ENCODE measurements at regions not wholly inside any gene's neighbourhood (a gene's known extent, or its start where the extent isn't known, plus 50 kb on each side); places are given as distances from the start of the nearest gene placed in this dataset.

GRCh38 chr1:68746378-68746777 is 249.5 kb upstream of the DEPDC1 start:
- intact Hi-C loops (cut with DNase I), result loop anchor here in 1 of 10 donors (5.0 kb wide), 1 partner anchor 211 kb away; no protein-coding TSS in a partner anchor
- Histone ChIP-seq H3K4me3 (no peak overlapping the region), H3K27me3 (no peaks in the 10 kb centered on the region), H3K9me3 (peaks cover 0 to 2% (median 0%) of the 10 kb centered on the region in 12 donors), H3K36me3 (no peaks in the 10 kb centered on the region), H3K27ac (no peak overlapping the region), H3K4me1 (peaks cover 0 to 6% (median 0%) of the 10 kb centered on the region in 12 donors)
- DNase-seq, result no peak
- ATAC-seq, result no peak
- WGBS, 4 donors, result 76 to 84% (median 81%) methylated on average over 1 of the region's 1 CpG
- TF ChIP-seq, protein P1, sequence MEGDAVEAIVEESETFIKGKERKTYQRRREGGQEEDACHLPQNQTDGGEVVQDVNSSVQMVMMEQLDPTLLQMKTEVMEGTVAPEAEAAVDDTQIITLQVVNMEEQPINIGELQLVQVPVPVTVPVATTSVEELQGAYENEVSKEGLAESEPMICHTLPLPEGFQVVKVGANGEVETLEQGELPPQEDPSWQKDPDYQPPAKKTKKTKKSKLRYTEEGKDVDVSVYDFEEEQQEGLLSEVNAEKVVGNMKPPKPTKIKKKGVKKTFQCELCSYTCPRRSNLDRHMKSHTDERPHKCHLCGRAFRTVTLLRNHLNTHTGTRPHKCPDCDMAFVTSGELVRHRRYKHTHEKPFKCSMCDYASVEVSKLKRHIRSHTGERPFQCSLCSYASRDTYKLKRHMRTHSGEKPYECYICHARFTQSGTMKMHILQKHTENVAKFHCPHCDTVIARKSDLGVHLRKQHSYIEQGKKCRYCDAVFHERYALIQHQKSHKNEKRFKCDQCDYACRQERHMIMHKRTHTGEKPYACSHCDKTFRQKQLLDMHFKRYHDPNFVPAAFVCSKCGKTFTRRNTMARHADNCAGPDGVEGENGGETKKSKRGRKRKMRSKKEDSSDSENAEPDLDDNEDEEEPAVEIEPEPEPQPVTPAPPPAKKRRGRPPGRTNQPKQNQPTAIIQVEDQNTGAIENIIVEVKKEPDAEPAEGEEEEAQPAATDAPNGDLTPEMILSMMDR (IDR thresholded peaks at IDR 0.05), result no peak
- TF ChIP-seq POLR2A (IDR thresholded peaks at IDR 0.05), result no peak

GRCh38 chr1:68751723-68752122 is 254.8 kb upstream of the DEPDC1 start:
- H3K9me3 ChIP-seq, result no peaks in the 10 kb centered on the region
- intact Hi-C loops (cut with DNase I), result no loop called here
- WGBS, 4 donors, result 79 to 87% (median 82%) methylated on average over 2 of the region's 2 CpGs
- TF ChIP-seq, protein P1 (IDR thresholded peaks at IDR 0.05), result no peak
- no peak for TF ChIP-seq POLR2A (IDR thresholded peaks at IDR 0.05)
- H3K27me3 ChIP-seq, result no peaks in the 10 kb centered on the region
- ATAC-seq, result no peak
- DNase-seq, result no peak
- no peaks in the 10 kb centered on the region for H3K36me3 ChIP-seq
- no peak overlapping the region for H3K4me3 ChIP-seq
- H3K4me1 ChIP-seq, result no peaks in the 10 kb centered on the region
- no peak overlapping the region for H3K27ac ChIP-seq

- no peak overlapping the region for H3K27ac ChIP-seq
- H3K4me1 ChIP-seq, result no peaks in the 10 kb centered on the region
- no peak for DNase-seq
- intact Hi-C loops (cut with DNase I), result no loop called here
- H3K4me3 ChIP-seq, result no peak overlapping the region
- H3K36me3 ChIP-seq, result no peaks in the 10 kb centered on the region
- TF ChIP-seq, protein P1 (IDR thresholded peaks at IDR 0.05), result no peak
- TF ChIP-seq POLR2A (IDR thresholded peaks at IDR 0.05), result no peak
- ATAC-seq, result no peak
- 58 to 100% (median 85%) methylated on average over 1 of the region's 1 CpG for WGBS, 4 donors
- peaks cover 0 to 26% (median 0%) of the 10 kb centered on the region in 12 donors for H3K9me3 ChIP-seq
- no peaks in the 10 kb centered on the region for H3K27me3 ChIP-seq
These were observed 261.9 kb upstream of the DEPDC1 start for GRCh38 chr1:68758666-68759209.

DNA sequence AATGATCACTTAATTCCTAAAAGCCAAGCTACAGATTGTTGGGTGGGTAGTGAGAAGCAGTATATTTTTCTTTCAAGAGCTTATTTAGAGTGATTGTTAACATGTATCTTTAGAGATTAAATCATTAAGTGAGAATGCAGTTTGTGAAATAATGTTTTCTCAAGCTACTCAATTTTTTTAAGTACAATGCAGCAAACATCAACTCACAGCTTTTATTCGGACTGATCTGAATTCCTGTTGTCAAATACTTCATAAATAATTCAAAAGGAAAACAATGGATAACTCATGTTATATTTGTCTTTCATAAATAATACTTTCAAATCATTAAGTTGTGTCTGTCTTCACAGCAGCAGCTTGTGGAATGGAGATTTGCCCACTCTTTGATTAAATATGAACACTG is 271.1 kb upstream of the DEPDC1 start:
- Histone ChIP-seq H3K27ac (no peak overlapping the region), H3K4me3 (no peak overlapping the region), H3K4me1 (no peaks in the 10 kb centered on the region), H3K9me3 (peaks cover 0 to 22% (median 6%) of the 10 kb centered on the region in 12 donors), H3K27me3 (no peaks in the 10 kb centered on the region), H3K36me3 (no peaks in the 10 kb centered on the region)
- DNase-seq (no peak), ATAC-seq (no peak)
- TF ChIP-seq, protein P1 (IDR thresholded peaks at IDR 0.05), result no peak
- TF ChIP-seq POLR2A (IDR thresholded peaks at IDR 0.05), result no peak
- intact Hi-C loops (cut with DNase I), result no loop called here
- WGBS, 4 donors, result 65 to 86% (median 77%) methylated on average over 1 of the region's 1 CpG
